Tibial nerve (tissue), 4 donors: ENCODE measurements at regions not wholly inside any gene's neighbourhood (a gene's known extent, or its start where the extent isn't known, plus 50 kb on each side); places are given as distances from the start of the nearest gene placed in this dataset.
A peak's percentile ranks its signal among the peaks of the same experiment; 100 is the strongest.

ENCODE experiments used
- DNase-seq, 2 donors: peaks; one replicate each; pipeline ENCODE4 v3.0.0-alpha.2; 2019; ENCODE audit warnings: low spot score in 2 of 2
- H3K27ac ChIP-seq, 4 donors: fragments of 200-600 bp; sonication (generic) in 3 of 4; one replicate each; pipeline ENCODE4 v1.5.1; 2017 to 2019; ENCODE audit warnings: mild to moderate bottlenecking in 1 of 4
- H3K27me3 ChIP-seq, 2 donors: fragments of 200-600 bp; sonication (generic) in 1 of 2; one replicate each; pipeline versions ENCODE4 v1.5.1 to v1.6.0; 2017 to 2019
- H3K36me3 ChIP-seq, 3 donors: fragments of 200-600 bp; sonication (generic); one replicate each; pipeline ENCODE4 v1.5.1; 2018 to 2019
- H3K4me1 ChIP-seq, 4 donors: fragments of 200-600 bp; sonication (generic) in 3 of 4; one replicate each; pipeline ENCODE4 v1.5.1; 2017 to 2019
- H3K4me3 ChIP-seq, 4 donors: fragments of 200-600 bp; sonication (generic) in 3 of 4; one replicate each; pipeline ENCODE4 v1.5.1; 2017 to 2019; ENCODE audit warnings: mild to moderate bottlenecking in 1 of 4, moderate library complexity in 1 of 4
- H3K9me3 ChIP-seq, 4 donors: fragments of 200-600 bp; sonication (generic) in 3 of 4; one replicate each; pipeline ENCODE4 v1.5.1; 2017 to 2019
- EP300 ChIP-seq, 2 donors: sonication (generic); formaldehyde crosslinking; IDR thresholded peaks; one replicate each; pipeline ENCODE4 v1.6.1; 2017; ENCODE audit warnings: antibody characterized with exemption in 2 of 2, mild to moderate bottlenecking in 1 of 2
- POLR2A ChIP-seq, 2 donors: fragments of 450-650 bp; IDR thresholded peaks; one replicate each; pipeline ENCODE4 v1.6.1; 2017; ENCODE audit warnings: antibody characterized with exemption in 2 of 2, mild to moderate bottlenecking in 2 of 2, moderate library complexity in 2 of 2
- WGBS, 2 donors: methylation state at CpG; one replicate each; pipeline ENCODE4 v1.1.5; 2018; 5-methylcytosine and 5-hydroxymethylcytosine counted together
- TF ChIP-seq, protein P1 (sequence below), 5 experiments: fragments of 200-600 bp in 3 of 5; fragments of 450-650 bp in 2 of 5; sonication (generic) in 3 of 5; IDR thresholded peaks; one replicate each; pipeline ENCODE4 v1.5.1; 2016 to 2019; ENCODE audit warnings: antibody characterized with exemption in 5 of 5, mild to moderate bottlenecking in 3 of 5, moderate library complexity in 2 of 5

DNA sequence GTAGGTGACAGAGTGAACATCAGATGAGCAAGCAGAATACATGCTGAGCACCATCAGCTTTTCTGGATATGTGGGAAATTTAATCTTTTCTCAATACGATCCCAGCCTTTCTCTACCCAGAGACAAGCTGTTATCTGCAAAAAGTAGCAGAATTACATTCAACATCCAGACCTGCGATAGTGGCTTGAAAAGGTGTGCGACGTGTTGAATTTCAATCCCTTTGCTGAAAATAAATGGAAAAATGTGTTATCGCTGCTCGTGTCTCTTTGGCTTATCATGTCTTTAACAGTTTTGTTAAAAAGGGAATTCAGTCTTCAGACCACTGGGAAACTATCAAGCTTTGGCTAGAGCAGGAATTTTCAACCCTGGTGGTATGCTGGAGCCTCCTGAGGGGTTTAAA lies 98.8 kb upstream of the FAM20A start:
- H3K9me3 ChIP-seq, result no peaks in the 10 kb centered on the region
- no peak for DNase-seq
- no peak overlapping the region for H3K27ac ChIP-seq
- peaks cover 0 to 29% (median 0%) of the 10 kb centered on the region in 4 donors for H3K4me1 ChIP-seq
- TF ChIP-seq POLR2A (IDR thresholded peaks at IDR 0.05) (no peak), EP300 (IDR thresholded peaks at IDR 0.05) (no peak)
- TF ChIP-seq, protein P1, sequence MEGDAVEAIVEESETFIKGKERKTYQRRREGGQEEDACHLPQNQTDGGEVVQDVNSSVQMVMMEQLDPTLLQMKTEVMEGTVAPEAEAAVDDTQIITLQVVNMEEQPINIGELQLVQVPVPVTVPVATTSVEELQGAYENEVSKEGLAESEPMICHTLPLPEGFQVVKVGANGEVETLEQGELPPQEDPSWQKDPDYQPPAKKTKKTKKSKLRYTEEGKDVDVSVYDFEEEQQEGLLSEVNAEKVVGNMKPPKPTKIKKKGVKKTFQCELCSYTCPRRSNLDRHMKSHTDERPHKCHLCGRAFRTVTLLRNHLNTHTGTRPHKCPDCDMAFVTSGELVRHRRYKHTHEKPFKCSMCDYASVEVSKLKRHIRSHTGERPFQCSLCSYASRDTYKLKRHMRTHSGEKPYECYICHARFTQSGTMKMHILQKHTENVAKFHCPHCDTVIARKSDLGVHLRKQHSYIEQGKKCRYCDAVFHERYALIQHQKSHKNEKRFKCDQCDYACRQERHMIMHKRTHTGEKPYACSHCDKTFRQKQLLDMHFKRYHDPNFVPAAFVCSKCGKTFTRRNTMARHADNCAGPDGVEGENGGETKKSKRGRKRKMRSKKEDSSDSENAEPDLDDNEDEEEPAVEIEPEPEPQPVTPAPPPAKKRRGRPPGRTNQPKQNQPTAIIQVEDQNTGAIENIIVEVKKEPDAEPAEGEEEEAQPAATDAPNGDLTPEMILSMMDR (IDR thresholded peaks at IDR 0.05), result no peak
- no peaks in the 10 kb centered on the region for H3K36me3 ChIP-seq
- no peaks in the 10 kb centered on the region for H3K27me3 ChIP-seq
- WGBS, 2 donors, result 72 to 90% methylated on average over 6 of the region's 6 CpGs
- H3K4me3 ChIP-seq, result no peak overlapping the region

DNA sequence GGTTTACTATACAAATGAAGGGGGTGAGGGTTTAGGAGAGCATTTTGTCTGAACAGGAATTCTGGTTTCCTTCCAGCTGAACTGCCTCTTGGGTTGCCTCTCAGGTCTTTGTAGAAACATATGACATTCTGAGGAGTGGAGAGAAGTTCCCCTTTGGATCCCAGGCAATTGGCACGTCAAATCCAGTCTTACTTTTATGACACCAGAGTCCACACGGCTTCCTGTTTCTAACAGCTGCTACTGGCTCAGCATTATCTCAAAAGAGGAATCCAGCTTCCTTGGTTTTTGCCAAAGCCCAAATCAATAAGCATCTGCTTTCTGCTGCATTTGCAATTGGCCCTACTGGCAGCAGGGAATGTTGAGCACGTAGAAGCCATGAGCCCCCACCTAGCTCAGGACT lies 97.6 kb upstream of the FAM20A start:
- peak in 1 of 2 donors; percentile 45 for TF ChIP-seq EP300 (IDR thresholded peaks at IDR 0.05)
- TF ChIP-seq, protein P1 (IDR thresholded peaks at IDR 0.05), result no peak
- Histone ChIP-seq H3K36me3 (no peaks in the 10 kb centered on the region), H3K4me3 (no peak overlapping the region), H3K4me1 (peaks cover 0 to 22% (median 0%) of the 10 kb centered on the region in 4 donors), H3K27ac (peak overlapping the region in 1 of 4 donors; percentile 55), H3K9me3 (no peaks in the 10 kb centered on the region), H3K27me3 (no peaks in the 10 kb centered on the region)
- DNase-seq, result peak in 1 of 2 donors; percentile 22
- WGBS, 2 donors, result 39 to 54% methylated on average over 3 of the region's 3 CpGs

DNA sequence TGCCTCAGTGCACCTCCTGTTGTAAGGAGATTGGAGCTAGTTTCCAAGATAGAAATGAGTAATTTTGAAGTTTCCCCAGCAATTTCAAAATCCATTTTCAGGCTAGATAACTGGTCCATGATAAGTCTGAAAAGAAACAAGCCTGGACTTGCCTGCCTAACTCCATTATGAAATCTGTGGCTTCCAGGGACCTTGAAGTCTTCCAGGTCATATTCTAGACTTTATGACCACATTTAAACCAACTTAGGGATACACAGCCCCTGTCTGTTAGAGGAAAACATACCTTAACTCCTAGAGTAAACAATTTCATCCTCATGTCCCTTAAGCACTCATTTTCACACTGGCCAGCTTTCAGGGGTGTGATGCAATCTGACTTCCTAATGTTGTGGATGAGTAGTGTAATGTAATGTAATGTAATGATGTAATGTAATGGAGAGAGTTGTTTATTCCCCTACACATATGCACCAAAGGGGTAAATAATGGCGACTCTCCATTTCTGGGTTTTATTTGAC lies 96.7 kb upstream of the FAM20A start:
- Histone ChIP-seq H3K27ac (peak overlapping the region in 2 of 4 donors; percentile 0 to 43), H3K9me3 (no peaks in the 10 kb centered on the region), H3K27me3 (no peaks in the 10 kb centered on the region), H3K36me3 (no peaks in the 10 kb centered on the region), H3K4me3 (no peak overlapping the region), H3K4me1 (peaks cover 0 to 22% (median 0%) of the 10 kb centered on the region in 4 donors)
- TF ChIP-seq, protein P1 (IDR thresholded peaks at IDR 0.05), result no peak
- peak in 1 of 2 donors; percentile 40 for TF ChIP-seq EP300 (IDR thresholded peaks at IDR 0.05)
- WGBS, 2 donors, result 74 to 82% methylated on average over 1 of the region's 1 CpG
- peak in 1 of 2 donors; percentile 65 for DNase-seq

DNA sequence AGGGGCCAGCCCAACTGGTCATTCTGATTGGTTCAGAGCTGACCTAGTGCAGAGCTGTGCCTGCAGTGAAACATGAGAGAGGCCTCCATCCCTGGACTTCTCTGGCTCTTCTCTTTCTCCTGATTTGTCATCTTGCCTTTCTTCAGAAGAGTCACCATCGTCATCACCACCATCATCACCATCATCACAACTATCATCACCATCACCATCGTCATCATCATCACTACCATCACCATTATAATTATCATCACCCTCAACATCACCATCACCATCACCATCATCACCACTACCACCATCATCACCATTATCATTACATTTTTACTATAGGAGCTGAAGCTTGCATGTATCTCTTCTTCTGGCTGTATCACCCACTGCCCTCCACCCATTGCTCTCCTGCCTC lies 94.5 kb upstream of the FAM20A start:
- WGBS, 2 donors, result 98 to 100% methylated on average over 2 of the region's 2 CpGs
- DNase-seq, result no peak
- no peaks in the 10 kb centered on the region for H3K36me3 ChIP-seq
- peaks cover 0 to 16% (median 0%) of the 10 kb centered on the region in 4 donors for H3K4me1 ChIP-seq
- H3K27ac ChIP-seq, result no peak overlapping the region
- H3K4me3 ChIP-seq, result no peak overlapping the region
- H3K9me3 ChIP-seq, result no peaks in the 10 kb centered on the region
- H3K27me3 ChIP-seq, result no peaks in the 10 kb centered on the region
- no peak for TF ChIP-seq POLR2A (IDR thresholded peaks at IDR 0.05)
- no peak for TF ChIP-seq EP300 (IDR thresholded peaks at IDR 0.05)
- TF ChIP-seq, protein P1 (IDR thresholded peaks at IDR 0.05), result no peak

DNA sequence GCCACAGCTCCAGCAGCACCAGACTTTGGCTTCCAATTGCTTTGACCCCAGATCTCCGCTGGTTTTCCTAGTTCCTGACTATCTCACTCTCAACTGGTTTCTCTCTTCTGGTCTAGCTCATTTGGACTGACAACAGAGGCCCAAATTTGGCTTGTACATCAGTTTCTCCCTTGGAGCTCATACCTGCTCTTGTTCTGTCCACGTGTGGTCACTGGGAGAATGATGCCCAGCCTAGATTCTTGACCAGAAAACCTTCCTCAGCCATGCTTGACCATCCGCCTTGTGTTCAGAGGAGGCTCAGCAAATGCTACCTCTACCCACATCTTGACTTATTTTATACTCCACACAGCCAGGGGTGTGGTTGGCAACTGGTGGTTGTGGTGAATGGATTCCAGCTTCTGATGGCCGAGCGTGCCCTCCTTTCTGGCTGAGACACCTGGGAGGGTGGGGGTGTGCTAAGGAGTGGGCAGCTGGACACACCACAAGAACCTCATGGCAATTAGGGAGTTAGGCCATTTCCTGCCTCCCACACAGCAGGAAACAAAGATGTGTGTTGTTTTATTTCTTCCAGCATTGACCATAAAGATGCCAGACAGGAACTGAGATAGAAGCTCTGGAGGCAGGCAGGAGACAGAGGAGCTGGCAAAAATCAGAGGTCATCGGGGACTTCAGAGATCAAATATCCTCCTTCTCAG lies 93.8 kb upstream of the FAM20A start:
- Histone ChIP-seq H3K4me3 (no peak overlapping the region), H3K36me3 (no peaks in the 10 kb centered on the region), H3K27me3 (no peaks in the 10 kb centered on the region), H3K9me3 (no peaks in the 10 kb centered on the region), H3K27ac (no peak overlapping the region), H3K4me1 (peaks cover 0 to 9% (median 0%) of the 10 kb centered on the region in 4 donors)
- WGBS, 2 donors, result 64 to 77% methylated on average over 6 of the region's 6 CpGs
- TF ChIP-seq EP300 (IDR thresholded peaks at IDR 0.05) (no peak), POLR2A (IDR thresholded peaks at IDR 0.05) (no peak)
- TF ChIP-seq, protein P1 (IDR thresholded peaks at IDR 0.05), result no peak
- no peak for DNase-seq
